ENCODE measurements at regions not wholly inside any gene's neighbourhood (a gene's known extent, or its start where the extent isn't known, plus 50 kb on each side); places are given as distances from the start of the nearest gene placed in this dataset.

DNA sequence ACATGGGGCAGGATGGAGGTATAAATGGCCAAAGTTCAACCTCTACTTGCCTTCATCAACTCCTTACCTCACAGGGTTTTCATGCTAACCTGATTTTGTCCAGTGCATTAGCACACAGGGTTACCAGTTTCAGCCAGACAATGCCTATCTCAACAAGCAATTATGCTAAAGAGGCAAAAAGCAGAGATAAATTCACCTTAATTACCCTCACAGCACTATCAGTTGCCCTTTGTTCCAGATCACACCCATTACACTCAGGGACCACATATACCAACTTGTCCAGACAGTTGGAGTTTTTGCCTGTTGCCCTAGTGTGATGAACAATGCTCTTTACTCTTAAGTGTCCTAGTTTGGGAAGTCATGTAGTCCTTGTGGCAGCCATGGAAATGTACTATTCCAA, 174.5 kb upstream of the MOCS1 start:
- TF ChIP-seq, protein P1, sequence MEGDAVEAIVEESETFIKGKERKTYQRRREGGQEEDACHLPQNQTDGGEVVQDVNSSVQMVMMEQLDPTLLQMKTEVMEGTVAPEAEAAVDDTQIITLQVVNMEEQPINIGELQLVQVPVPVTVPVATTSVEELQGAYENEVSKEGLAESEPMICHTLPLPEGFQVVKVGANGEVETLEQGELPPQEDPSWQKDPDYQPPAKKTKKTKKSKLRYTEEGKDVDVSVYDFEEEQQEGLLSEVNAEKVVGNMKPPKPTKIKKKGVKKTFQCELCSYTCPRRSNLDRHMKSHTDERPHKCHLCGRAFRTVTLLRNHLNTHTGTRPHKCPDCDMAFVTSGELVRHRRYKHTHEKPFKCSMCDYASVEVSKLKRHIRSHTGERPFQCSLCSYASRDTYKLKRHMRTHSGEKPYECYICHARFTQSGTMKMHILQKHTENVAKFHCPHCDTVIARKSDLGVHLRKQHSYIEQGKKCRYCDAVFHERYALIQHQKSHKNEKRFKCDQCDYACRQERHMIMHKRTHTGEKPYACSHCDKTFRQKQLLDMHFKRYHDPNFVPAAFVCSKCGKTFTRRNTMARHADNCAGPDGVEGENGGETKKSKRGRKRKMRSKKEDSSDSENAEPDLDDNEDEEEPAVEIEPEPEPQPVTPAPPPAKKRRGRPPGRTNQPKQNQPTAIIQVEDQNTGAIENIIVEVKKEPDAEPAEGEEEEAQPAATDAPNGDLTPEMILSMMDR (IDR thresholded peaks at IDR 0.05), result no peak
- TF ChIP-seq EP300 (IDR thresholded peaks at IDR 0.05), result no peak

Measured in gastroesophageal sphincter (tissue), 3 donors.